ENCODE measurements at regions not wholly inside any gene's neighbourhood (a gene's known extent, or its start where the extent isn't known, plus 50 kb on each side); places are given as distances from the start of the nearest gene placed in this dataset.

GRCh38 chrX:75648803-75649588, 126.2 kb upstream of the ZDHHC15 start:
- Histone ChIP-seq H2AFZ (ENCODE audit: low read length) (no peak overlapping the region), H3K9me3 (ENCODE audit: insufficient read depth in 2 of 2, low read depth in 1 of 2, low read length in 1 of 2) (no peaks in the 10 kb centered on the region), H3K4me1 (replicated peaks in 1 of 4; ENCODE audit: control insufficient read depth in 3 of 4, insufficient read depth in 4 of 4, low read length in 3 of 4) (no peaks in the 10 kb centered on the region), H3K79me2 (ENCODE audit: control insufficient read depth in 1 of 2, insufficient read depth in 2 of 2, low read length in 2 of 2) (no peaks in the 10 kb centered on the region), H3K18ac (ENCODE audit: extremely low read depth, low read length) (no peak overlapping the region), H2BK120ac (replicated peaks; ENCODE audit: low read depth, low read length) (no peak overlapping the region), H3K23me2 (ENCODE audit: low read depth, low read length) (no peaks in the 10 kb centered on the region), H2AK5ac (ENCODE audit: low read depth, low read length) (no peak overlapping the region), H2BK20ac (ENCODE audit: low read length) (no peak overlapping the region), H3K36me3 (ENCODE audit: control insufficient read depth in 2 of 4, insufficient read depth in 4 of 4, low read length in 3 of 4) (no peaks in the 10 kb centered on the region), H3K23ac (ENCODE audit: insufficient read length) (no peak overlapping the region), H3K27ac (ENCODE audit: low read depth, low read length) (no peak overlapping the region), H3K4ac (replicated peaks; ENCODE audit: insufficient read length, low read depth, low read length) (no peak overlapping the region), H3K27me3 (replicated peaks in 1 of 4; ENCODE audit: control insufficient read depth in 3 of 4, extremely low read depth in 1 of 4, insufficient read depth in 3 of 4, low read length in 3 of 4) (no peaks in the 10 kb centered on the region), H4K5ac (ENCODE audit: insufficient read length, low read depth, low read length) (no peak overlapping the region), H3K4me2 (ENCODE audit: insufficient read depth in 1 of 2, low read depth in 2 of 2, low read length in 2 of 2) (no peak overlapping the region), H4K91ac (replicated peaks; ENCODE audit: insufficient read length, low read length) (no peak overlapping the region), H2BK5ac (ENCODE audit: low read depth, low read length) (no peak overlapping the region), H3K14ac (ENCODE audit: insufficient read length) (no peak overlapping the region), H3K56ac (replicated peaks; ENCODE audit: insufficient read length, low read depth, low read length) (no peak overlapping the region), H3K79me1 (ENCODE audit: low read depth, low read length) (no peaks in the 10 kb centered on the region), H3K9ac (replicated peaks in 1 of 4; ENCODE audit: extremely low read depth in 1 of 4, low read depth in 3 of 4, low read length in 3 of 4) (no peak overlapping the region), H4K20me1 (replicated peaks in 1 of 2; ENCODE audit: control insufficient read depth in 1 of 2, insufficient read depth in 2 of 2, low read length in 2 of 2) (no peaks in the 10 kb centered on the region), H4K8ac (ENCODE audit: extremely low read depth, insufficient read depth, low read length) (no peak overlapping the region), H2BK15ac (ENCODE audit: low read length) (no peak overlapping the region), H2BK12ac (ENCODE audit: low read depth, low read length) (no peak overlapping the region), H3K4me3 (ENCODE audit: extremely low read depth in 1 of 4, insufficient read depth in 2 of 4, low read depth in 3 of 4, low read length in 4 of 4) (no peak overlapping the region)
- 97% methylated on average over 10 of the region's 16 CpGs; no CpG with 5 or more reads in 1 of the 2 experiments for WGBS, 2 experiments (ENCODE audit: extremely low coverage in 1 of 2, insufficient coverage in 1 of 2, insufficient read length in 1 of 2, insufficient replicate concordance in 2 of 2, low coverage in 1 of 2, low lambda C conversion rate in 2 of 2, missing lambda C conversion rate in 1 of 2)
- TF ChIP-seq RBBP5 (IDR thresholded peaks at IDR 0.05; ENCODE audit: borderline replicate concordance, low read depth, low read length) (no peak), RXRA (IDR thresholded peaks at IDR 0.05; ENCODE audit: insufficient read depth, low read depth, low read length) (no peak), ZNF274 (IDR thresholded peaks at IDR 0.05; ENCODE audit: borderline replicate concordance, extremely low read depth, low read length) (no peak), TCF12 (IDR thresholded peaks at IDR 0.05; ENCODE audit: low read depth, low read length) (no peak), E2F6 (IDR thresholded peaks at IDR 0.05) (no peak), MAX (IDR thresholded peaks at IDR 0.05) (no peak), ASH2L (IDR thresholded peaks at IDR 0.05; ENCODE audit: low read length) (no peak), CHD2 (IDR thresholded peaks at IDR 0.05; ENCODE audit: low read length) (no peak), HDAC6 (IDR thresholded peaks at IDR 0.05; ENCODE audit: low read depth, low read length) (no peak)
- ChIA-PET POLR2A (ENCODE audit: partially characterized antibody) (no interaction called here), CTCF (ENCODE audit: partially characterized antibody) (no interaction called here)
- DNase-seq (ENCODE audit: low read depth in 1 of 2, low spot score in 2 of 2) (no peak), FAIRE-seq (no peak)

Data from H1 (cell line).